GM12878 (cell line): ENCODE measurements at regions not wholly inside any gene's neighbourhood (a gene's known extent, or its start where the extent isn't known, plus 50 kb on each side); places are given as distances from the start of the nearest gene placed in this dataset.

ENCODE experiments used
- ATAC-seq: fragments of 200-7000 bp; cut with Tn5 transposase; 3 replicates; pipeline ENCODE4 v1.9.1; 2020; ENCODE audit warnings: mild to moderate bottlenecking, moderate library complexity
- BruUV-seq: library from RNA; stranded (reverse); fragments of 400-500 nt; replicated peaks from 2 replicates; lab custom pipeline; 2021; lab: Mats Ljungman, UMichigan
- CTCF ChIA-PET: fragments of 300-600 bp; sonication (Branson Sonifier 250); formaldehyde crosslinking; extraction: SDS; loops from one replicate; lab custom pipeline; 2021; ENCODE audit warnings: inconsistent platforms; lab: Yijun Ruan, JAX
- POLR2A ChIA-PET: fragments of 350-600 bp; formaldehyde crosslinking; extraction: SDS; loops from one replicate; lab custom pipeline; 2021; ENCODE audit warnings: inconsistent platforms; lab: Charles Lee
- RAD21 ChIA-PET: fragments of 300-600 bp; sonication (Branson Sonifier 250); formaldehyde crosslinking; loops from one replicate; lab custom pipeline; 2023; ENCODE audit warnings: antibody characterized with exemption; ENCODE audit not compliant: unreplicated experiment; lab: Charles Lee
- SMC1A ChIA-PET: fragments of 300-600 bp; sonication (Branson Sonifier 250); formaldehyde crosslinking; loops from one replicate; lab custom pipeline; 2023; ENCODE audit not compliant: unreplicated experiment, uncharacterized antibody; lab: Charles Lee
- DNase-seq: peaks from one replicate; pipeline ENCODE4 v3.0.0-alpha.2; 2011; ENCODE audit warnings: low read depth, low spot score
- FAIRE-seq: peaks from 3 replicates; lab custom pipeline; 2011; peaks lifted over from hg19 to GRCh38; lab: Jason Lieb, UNC
- H2AFZ ChIP-seq: 2 replicates; pipeline ENCODE4 v1.6.0; 2011; ENCODE audit warnings: low read depth, low read length, control low read depth; ENCODE audit not compliant: control insufficient read depth
- H3K27ac ChIP-seq: 2 replicates; pipeline ENCODE4 v1.5.1; 2011; ENCODE audit warnings: control low read depth; ENCODE audit not compliant: control insufficient read depth, insufficient read depth
- H3K27me3 ChIP-seq, 2 experiments: replicated peaks in 1 of 2; 2 replicates each; pipeline versions ENCODE4 v1.6.0 to v1.6.1; 2011; ENCODE audit warnings: low read length in 1 of 2; ENCODE audit not compliant: control insufficient read depth in 2 of 2, insufficient read depth in 2 of 2
- H3K36me3 ChIP-seq, 2 experiments: 2 replicates each; pipeline ENCODE4 v1.5.1; 2011; ENCODE audit warnings: low read length in 1 of 2; ENCODE audit not compliant: control insufficient read depth in 2 of 2, insufficient read depth in 2 of 2
- H3K4me1 ChIP-seq: 2 replicates; pipeline ENCODE4 v1.6.1; 2011; ENCODE audit warnings: mild to moderate bottlenecking, low read length, moderate library complexity, mixed read lengths; ENCODE audit not compliant: control insufficient read depth, insufficient read depth
- H3K4me2 ChIP-seq: 2 replicates; pipeline ENCODE4 v1.6.0; 2011; ENCODE audit warnings: control low read depth; ENCODE audit not compliant: control insufficient read depth, insufficient read depth
- H3K4me3 ChIP-seq: fragments of 200-600 bp; sonication (generic); 2 replicates; pipeline ENCODE4 v1.5.1; 2016
- H3K79me2 ChIP-seq: 2 replicates; pipeline ENCODE4 v1.6.0; 2011; ENCODE audit warnings: low read length; ENCODE audit not compliant: control insufficient read depth, insufficient read depth
- H3K9ac ChIP-seq: 2 replicates; pipeline ENCODE4 v1.8.0; 2011; ENCODE audit warnings: low read length, control low read depth, mixed read lengths; ENCODE audit not compliant: control insufficient read depth, insufficient read depth
- H3K9me3 ChIP-seq: replicated peaks from 3 replicates; pipeline ENCODE4 v1.5.1; 2011; ENCODE audit warnings: mild to moderate bottlenecking, low read length; ENCODE audit not compliant: control insufficient read depth, insufficient read depth
- H4K20me1 ChIP-seq: 2 replicates; pipeline ENCODE4 v1.6.0; 2011; ENCODE audit not compliant: control insufficient read depth, insufficient read depth
- CUX1 ChIP-seq: IDR thresholded peaks from 2 replicates; pipeline ENCODE4 v1.6.1; 2012; ENCODE audit warnings: improper control_type of control experiment, low read depth, low read length; ENCODE audit not compliant: insufficient replicate concordance
- POLR2AphosphoS2 ChIP-seq: IDR thresholded peaks from 2 replicates; pipeline ENCODE4 v1.6.1; 2011; ENCODE audit warnings: low read depth, mild to moderate bottlenecking, low read length, improper control_type of control experiment, moderate library complexity
- RB1 ChIP-seq: fragments of 450-650 bp; formaldehyde crosslinking; IDR thresholded peaks from 2 replicates; pipeline ENCODE4 v1.6.1; 2017; ENCODE audit warnings: mild to moderate bottlenecking, borderline replicate concordance
- RFX5 ChIP-seq: IDR thresholded peaks from 2 replicates; pipeline ENCODE4 v1.6.1; 2011; ENCODE audit warnings: low read depth, low read length, improper control_type of control experiment
- STAT1 ChIP-seq: fragments of 450-650 bp; conservative IDR thresholded peaks from 2 replicates; pipeline ENCODE4 v1.6.1; 2014; ENCODE audit warnings: antibody characterized with exemption, mild to moderate bottlenecking
- WGBS: methylation state at CpG from one replicate; pipeline ENCODE4 v1.1.6; 2016; ENCODE audit warnings: low lambda C conversion rate; ENCODE audit not compliant: insufficient replicate concordance, insufficient coverage; ENCODE audit errors: missing lambda C conversion rate; 5-methylcytosine and 5-hydroxymethylcytosine counted together
- in situ Hi-C: fragments of 300-500 bp; cut with MboI; formaldehyde crosslinking; loops from 9 replicates; pipeline ENCODE4 v1.14.3; 2018; ENCODE audit warnings: mixed read lengths
- intact Hi-C: fragments of 100-400 bp; cut with micrococcal nuclease; formaldehyde crosslinking; loops from one replicate; pipeline ENCODE4 v1.14.2; 2022; ENCODE audit not compliant: unreplicated experiment

GRCh38 chr3:159881208-159881607 lies 107.4 kb upstream of the IL12A start:
- no peaks in the 10 kb centered on the region for H3K4me1 ChIP-seq
- H3K9ac ChIP-seq, result no peak overlapping the region
- no peak overlapping the region for H3K4me3 ChIP-seq
- 59% methylated on average over 2 of the region's 2 CpGs for WGBS
- no peak overlapping the region for H2AFZ ChIP-seq
- in situ Hi-C loops, result loop anchor here (5.0 kb wide), 1 partner anchor 121 kb away; no protein-coding TSS in a partner anchor
- intact Hi-C loops, result loop anchor here (5.0 to 10.0 kb wide), 3 partner anchors 54 to 344 kb away; partner anchors contain the start of gene C3orf80
- no peaks in the 10 kb centered on the region for H4K20me1 ChIP-seq
- no peak overlapping the region for H3K27ac ChIP-seq
- no peak overlapping the region for H3K4me2 ChIP-seq
- TF ChIP-seq POLR2AphosphoS2, result no peak
- no peak for TF ChIP-seq RFX5
- no peak for TF ChIP-seq CUX1
- no peak for TF ChIP-seq RB1
- no peak for TF ChIP-seq STAT1
- ChIA-PET CTCF (interaction anchor here (15.0 to 19.3 kb wide), 2 partner anchors 108 to 125 kb away, joined by 284 to 843 read pairs; partner anchors contain the start of gene IL12A), POLR2A (no interaction called here), RAD21 (interaction anchor here (11.3 kb wide), 1 partner anchor 127 kb away, joined by 387 read pairs; no protein-coding TSS in a partner anchor), SMC1A (interaction anchor here (8.4 to 22.1 kb wide), 3 partner anchors 20 to 122 kb away, joined by 168 to 589 read pairs (median 197); partner anchors contain the start of gene IL12A)
- no peaks in the 10 kb centered on the region for H3K36me3 ChIP-seq
- H3K27me3 ChIP-seq, result peaks cover 0 to 2% of the 10 kb centered on the region in 2 experiments; a peak in 1 of 4 replicates
- H3K79me2 ChIP-seq, result no peaks in the 10 kb centered on the region
- no TSS peak for BruUV-seq
- ATAC-seq (no peak), FAIRE-seq (no peak), DNase-seq (no peak)
- no peaks in the 10 kb centered on the region for H3K9me3 ChIP-seq
